H1 (cell line): ENCODE measurements at regions not wholly inside any gene's neighbourhood (a gene's known extent, or its start where the extent isn't known, plus 50 kb on each side); places are given as distances from the start of the nearest gene placed in this dataset.

Experiments
- CTCF ChIA-PET: fragments of 300-600 bp; sonication (Branson Sonifier 250); formaldehyde crosslinking; loops from one replicate; lab custom pipeline; 2021; ENCODE audit not compliant: partially characterized antibody; lab: Charles Lee
- POLR2A ChIA-PET: fragments of 300-600 bp; sonication (Branson Sonifier 250); formaldehyde crosslinking; loops from one replicate; lab custom pipeline; 2021; ENCODE audit warnings: inconsistent platforms; ENCODE audit not compliant: partially characterized antibody; lab: Charles Lee
- DNase-seq, 2 experiments: peaks; one replicate each; pipeline versions ENCODE4 v3.0.0 to v3.0.0-alpha.2; 2010 to 2022; ENCODE audit warnings: low spot score in 2 of 2, low read depth in 1 of 2, mixed read lengths in 1 of 2
- FAIRE-seq: peaks from 2 replicates; lab custom pipeline; 2011; peaks lifted over from hg19 to GRCh38; lab: Jason Lieb, UNC
- H2AFZ ChIP-seq: 2 replicates; pipeline ENCODE4 v1.8.1; 2012; ENCODE audit warnings: low read length, inconsistent platforms
- H2AK5ac ChIP-seq: 2 replicates; pipeline ENCODE4 v1.6.1; 2013; ENCODE audit warnings: low read depth, low read length
- H2BK120ac ChIP-seq: replicated peaks from 2 replicates; pipeline ENCODE3; 2013; ENCODE audit warnings: low read depth, low read length, inconsistent platforms
- H2BK12ac ChIP-seq: 2 replicates; pipeline ENCODE4 v1.6.1; 2013; ENCODE audit warnings: low read depth, low read length
- H2BK15ac ChIP-seq: 2 replicates; pipeline ENCODE4 v1.6.1; 2013; ENCODE audit warnings: low read length
- H2BK20ac ChIP-seq: 2 replicates; pipeline ENCODE4 v1.6.1; 2013; ENCODE audit warnings: low read length
- H2BK5ac ChIP-seq: 2 replicates; pipeline ENCODE4 v1.6.1; 2013; ENCODE audit warnings: low read depth, low read length
- H3K14ac ChIP-seq: 2 replicates; pipeline ENCODE4 v1.6.1; 2013; ENCODE audit warnings: inconsistent platforms; ENCODE audit not compliant: insufficient read length
- H3K18ac ChIP-seq: 2 replicates; pipeline ENCODE4 v1.6.1; 2013; ENCODE audit warnings: low read length; ENCODE audit errors: extremely low read depth
- H3K23ac ChIP-seq: 2 replicates; pipeline ENCODE4 v1.6.1; 2013; ENCODE audit warnings: inconsistent platforms; ENCODE audit not compliant: insufficient read length
- H3K23me2 ChIP-seq: 2 replicates; pipeline ENCODE4 v1.6.1; 2013; ENCODE audit warnings: low read depth, low read length
- H3K27ac ChIP-seq: 2 replicates; pipeline ENCODE4 v1.6.1; 2011; ENCODE audit warnings: low read depth, low read length, inconsistent platforms
- H3K27me3 ChIP-seq, 4 experiments: replicated peaks in 1 of 4; 1 replicate in 1 of 4; 2 replicates in 3 of 4; pipeline versions ENCODE4 v1.6.1 to v1.8.1; 2011 to 2013; ENCODE audit warnings: low read length in 3 of 4, mild to moderate bottlenecking in 3 of 4, inconsistent platforms in 2 of 4, mixed read lengths in 2 of 4, moderate library complexity in 1 of 4; ENCODE audit not compliant: control insufficient read depth in 3 of 4, insufficient read depth in 3 of 4; ENCODE audit errors: extremely low read depth in 1 of 4
- H3K36me3 ChIP-seq, 4 experiments: 2 replicates each; pipeline versions ENCODE4 v1.6.1 to v1.8.1; 2011 to 2013; ENCODE audit warnings: mild to moderate bottlenecking in 4 of 4, low read length in 3 of 4, moderate library complexity in 2 of 4, control low read depth in 1 of 4, inconsistent platforms in 1 of 4; ENCODE audit not compliant: insufficient read depth in 4 of 4, control insufficient read depth in 2 of 4
- H3K4ac ChIP-seq: replicated peaks from 2 replicates; pipeline ENCODE3; 2013; ENCODE audit warnings: low read length, low read depth, mixed read lengths, inconsistent platforms; ENCODE audit not compliant: insufficient read length
- H3K4me1 ChIP-seq, 4 experiments: replicated peaks in 1 of 4; 1 replicate in 1 of 4; 2 replicates in 3 of 4; pipeline versions ENCODE4 v1.6.1 to v1.8.1; 2011 to 2013; ENCODE audit warnings: low read length in 3 of 4, inconsistent platforms in 2 of 4, mixed read lengths in 1 of 4; ENCODE audit not compliant: insufficient read depth in 4 of 4, control insufficient read depth in 3 of 4
- H3K4me2 ChIP-seq, 2 experiments: 2 replicates each; pipeline versions ENCODE4 v1.6.1 to v1.8.1; 2011 to 2013; ENCODE audit warnings: low read depth in 2 of 2, low read length in 2 of 2, control low read depth in 1 of 2, inconsistent platforms in 1 of 2, mild to moderate bottlenecking in 1 of 2; ENCODE audit not compliant: insufficient read depth in 1 of 2
- H3K4me3 ChIP-seq, 4 experiments: fragments of 200-600, 300-600 bp in 1 of 4; sonication (generic), shearing (Covaris generic), sonication (Bioruptor Twin) in 1 of 4; 2 replicates each; pipeline versions ENCODE4 v1.5.1 to v1.8.1; 2011 to 2016; ENCODE audit warnings: low read length in 4 of 4, low read depth in 3 of 4, control low read depth in 2 of 4, inconsistent platforms in 2 of 4, mild to moderate bottlenecking in 2 of 4, mixed read lengths in 1 of 4, moderate library complexity in 1 of 4; ENCODE audit not compliant: insufficient read depth in 2 of 4; ENCODE audit errors: extremely low read depth in 1 of 4
- H3K56ac ChIP-seq: replicated peaks from 2 replicates; pipeline ENCODE3; 2013; ENCODE audit warnings: low read depth, mild to moderate bottlenecking, mixed read lengths, low read length, inconsistent platforms; ENCODE audit not compliant: insufficient read length
- H3K79me1 ChIP-seq: 2 replicates; pipeline ENCODE4 v1.6.1; 2013; ENCODE audit warnings: low read depth, low read length, control low read depth
- H3K79me2 ChIP-seq, 2 experiments: 2 replicates each; pipeline versions ENCODE4 v1.6.1 to v1.8.1; 2012 to 2013; ENCODE audit warnings: low read length in 2 of 2, mild to moderate bottlenecking in 2 of 2, inconsistent platforms in 1 of 2; ENCODE audit not compliant: insufficient read depth in 2 of 2, control insufficient read depth in 1 of 2
- H3K9ac ChIP-seq, 4 experiments: replicated peaks in 1 of 4; 1 replicate in 1 of 4; 2 replicates in 3 of 4; pipeline versions ENCODE4 v1.6.1 to v1.8.1; 2011 to 2013; ENCODE audit warnings: low read depth in 3 of 4, low read length in 3 of 4, control low read depth in 2 of 4, mild to moderate bottlenecking in 2 of 4, moderate library complexity in 2 of 4, inconsistent platforms in 1 of 4; ENCODE audit errors: extremely low read depth in 1 of 4
- H3K9me3 ChIP-seq, 2 experiments: 2 replicates each; pipeline versions ENCODE4 v1.6.1 to v1.8.1; 2012 to 2013; ENCODE audit warnings: mild to moderate bottlenecking in 2 of 2, moderate library complexity in 2 of 2, control low read depth in 1 of 2, inconsistent platforms in 1 of 2, low read depth in 1 of 2, low read length in 1 of 2, mixed read lengths in 1 of 2; ENCODE audit not compliant: insufficient read depth in 2 of 2
- H4K20me1 ChIP-seq, 2 experiments: replicated peaks in 1 of 2; 2 replicates each; pipeline versions ENCODE3 to v1.8.1; 2011 to 2013; ENCODE audit warnings: inconsistent platforms in 2 of 2, low read length in 2 of 2, mild to moderate bottlenecking in 1 of 2; ENCODE audit not compliant: insufficient read depth in 2 of 2, control insufficient read depth in 1 of 2
- H4K5ac ChIP-seq: 2 replicates; pipeline ENCODE4 v1.6.1; 2013; ENCODE audit warnings: low read length, low read depth, mixed read lengths, inconsistent platforms; ENCODE audit not compliant: insufficient read length
- H4K8ac ChIP-seq: 2 replicates; pipeline ENCODE4 v1.8.0; 2013; ENCODE audit warnings: mild to moderate bottlenecking, moderate library complexity, low read length, inconsistent platforms; ENCODE audit not compliant: insufficient read depth; ENCODE audit errors: extremely low read depth
- H4K91ac ChIP-seq: replicated peaks from 2 replicates; pipeline ENCODE3; 2013; ENCODE audit warnings: low read length, mixed read lengths, inconsistent platforms; ENCODE audit not compliant: insufficient read length
- CTCF ChIP-seq, 3 experiments: IDR thresholded peaks; 1 replicate in 2 of 3; 2 replicates in 1 of 3; pipeline versions ENCODE4 v1.5.1 to v1.6.1; 2011; ENCODE audit warnings: low read length in 3 of 3, mild to moderate bottlenecking in 3 of 3, inconsistent platforms in 2 of 3, low read depth in 1 of 3, moderate library complexity in 1 of 3; ENCODE audit not compliant: insufficient read depth in 1 of 3; ENCODE audit errors: control extremely low read depth in 1 of 3
- NANOG ChIP-seq: IDR thresholded peaks from 2 replicates; pipeline ENCODE4 v1.6.1; 2011; ENCODE audit warnings: low read length, low read depth, mild to moderate bottlenecking, inconsistent platforms; ENCODE audit not compliant: insufficient read depth, poor library complexity, severe bottlenecking
- POU5F1 ChIP-seq: IDR thresholded peaks from 2 replicates; pipeline ENCODE4 v1.6.1; 2011; ENCODE audit warnings: low read depth, mild to moderate bottlenecking, low read length, moderate library complexity
- RAD21 ChIP-seq, 2 experiments: IDR thresholded peaks in 1 of 2; conservative IDR thresholded peaks in 1 of 2; 2 replicates each; pipeline ENCODE4 v1.6.1; 2011; ENCODE audit warnings: low read depth in 2 of 2, low read length in 2 of 2, improper control_type of control experiment in 1 of 2, inconsistent platforms in 1 of 2, mild to moderate bottlenecking in 1 of 2, moderate library complexity in 1 of 2
- WGBS, 2 experiments: shearing (Covaris generic) in 1 of 2; methylation state at CpG; one replicate each; pipeline versions ENCODE4 v1.1.6 to v1.1.7; 2013 to 2015; ENCODE audit warnings: low lambda C conversion rate in 2 of 2, mixed read lengths in 2 of 2, inconsistent platforms in 1 of 2, low coverage in 1 of 2, missing lambda C conversion rate in 1 of 2; ENCODE audit not compliant: insufficient replicate concordance in 2 of 2, insufficient coverage in 1 of 2, insufficient read length in 1 of 2; ENCODE audit errors: extremely low coverage in 1 of 2, missing lambda C conversion rate in 1 of 2; 5-methylcytosine and 5-hydroxymethylcytosine counted together

- no peak overlapping the region for H2BK20ac ChIP-seq
- no peaks in the 10 kb centered on the region for H3K23me2 ChIP-seq
- H3K79me2 ChIP-seq = no peaks in the 10 kb centered on the region
- no peak overlapping the region for H4K91ac ChIP-seq
- 0 out of 4 replicates have a peak overlapping the region, but pooled peaks of 1 of the 2 experiments have one; percentile 21 for H3K4me2 ChIP-seq
- H3K27ac ChIP-seq = no peak overlapping the region
- peak overlapping the region in 1 of 4 experiments; percentile 5; a peak in 1 of 8 replicates for H3K4me3 ChIP-seq
- no peak overlapping the region for H2BK15ac ChIP-seq
- H3K18ac ChIP-seq = no peak overlapping the region
- 69% methylated on average over 14 of the region's 14 CpGs; no CpG with 5 or more reads in 1 of the 2 experiments for WGBS, 2 experiments
- H3K14ac ChIP-seq = no peak overlapping the region
- no peak overlapping the region for H3K56ac ChIP-seq
- peaks cover 3 to 12% (median 6%) of the 10 kb centered on the region in 4 experiments for H3K4me1 ChIP-seq
- peak in 1 of 2 experiments; percentile 11; a peak in 1 of 4 replicates for TF ChIP-seq RAD21 (IDR thresholded peaks at IDR 0.05 in 1 of 2, conservative IDR thresholded peaks at IDR 0.05 in 1 of 2; ENCODE audit: low read depth in 2 of 2, low read length in 2 of 2)
- TF ChIP-seq NANOG = no peak
- TF ChIP-seq POU5F1 = no peak
- TF ChIP-seq CTCF (IDR thresholded peaks at IDR 0.05; ENCODE audit: control extremely low read depth in 1 of 3, insufficient read depth in 1 of 3, low read depth in 1 of 3, low read length in 3 of 3) = peak in 2 of 3 experiments; percentile 12 to 36; a peak in 2 of 4 replicates
- H3K23ac ChIP-seq = no peak overlapping the region
- H2BK12ac ChIP-seq = no peak overlapping the region; the same call in 1 of the 2 replicates
- no peaks in the 10 kb centered on the region for H4K20me1 ChIP-seq
- DNase-seq (peak in 1 of 2 experiments; percentile 49), FAIRE-seq (peak; percentile 71)
- H3K4ac ChIP-seq = no peak overlapping the region
- no peak overlapping the region for H3K9ac ChIP-seq
- ChIA-PET POLR2A (interaction anchor here (1.0 kb wide), 1 partner anchor 341 kb away, joined by 3 read pairs; no protein-coding TSS in a partner anchor), CTCF (interaction anchor here (0.6 to 3.0 kb wide), 10 partner anchors 10 to 207 kb away, joined by 3 to 14 read pairs (median 3); partner anchors contain the start of gene NMS)
- H4K8ac ChIP-seq = no peak overlapping the region
- H2AK5ac ChIP-seq = no peak overlapping the region
- H4K5ac ChIP-seq = no peak overlapping the region
- no peaks in the 10 kb centered on the region for H3K36me3 ChIP-seq
- no peaks in the 10 kb centered on the region for H3K27me3 ChIP-seq
- no peak overlapping the region for H2BK120ac ChIP-seq
- H2BK5ac ChIP-seq = no peak overlapping the region
- H2AFZ ChIP-seq = 0 out of 2 replicates have a peak overlapping the region, but pooled peaks have one; percentile 29
- no peaks in the 10 kb centered on the region for H3K9me3 ChIP-seq
- no peaks in the 10 kb centered on the region for H3K79me1 ChIP-seq
Measured at GRCh38 chr2:100639588-100640390, 77.0 kb downstream of the PDCL3 start.
